Astrocyte (in vitro differentiated cells and primary cell): ENCODE measurements at regions not wholly inside any gene's neighbourhood (a gene's known extent, or its start where the extent isn't known, plus 50 kb on each side); places are given as distances from the start of the nearest gene placed in this dataset.
"Not testable (repeated sequence)": the region's sequence is repeated elsewhere in the genome, so short reads cannot be mapped to it uniquely, and the experiment has no call there.

Experiments used
- DNase-seq: peaks from one replicate; pipeline ENCODE4 v3.0.0-alpha.2; 2010; ENCODE audit warnings: low read depth
- FAIRE-seq: peaks from 2 replicates; lab custom pipeline; 2011; peaks lifted over from hg19 to GRCh38; lab: Jason Lieb, UNC
- H2AFZ ChIP-seq: 2 replicates; pipeline ENCODE4 v1.6.0; 2012; ENCODE audit warnings: low read depth, low read length, inconsistent platforms
- H3K27ac ChIP-seq: 2 replicates; pipeline ENCODE4 v1.5.1; 2011; ENCODE audit warnings: low read depth, low read length, inconsistent platforms
- H3K27me3 ChIP-seq: 2 replicates; pipeline ENCODE4 v1.6.0; 2011; ENCODE audit warnings: low read length, inconsistent platforms; ENCODE audit not compliant: insufficient read depth
- H3K36me3 ChIP-seq: 2 replicates; pipeline ENCODE4 v1.5.1; 2011; ENCODE audit warnings: low read length, inconsistent platforms; ENCODE audit not compliant: insufficient read depth
- H3K4me1 ChIP-seq: 2 replicates; pipeline ENCODE4 v1.5.1; 2011; ENCODE audit warnings: low read length, inconsistent platforms; ENCODE audit not compliant: insufficient read depth
- H3K4me2 ChIP-seq: 2 replicates; pipeline ENCODE4 v1.6.0; 2012; ENCODE audit warnings: low read length, inconsistent platforms
- H3K4me3 ChIP-seq: 2 replicates; pipeline ENCODE4 v1.5.1; 2011; ENCODE audit warnings: low read depth, mild to moderate bottlenecking, low read length, inconsistent platforms; ENCODE audit not compliant: insufficient read depth
- H3K79me2 ChIP-seq: 2 replicates; pipeline ENCODE4 v1.6.0; 2012; ENCODE audit warnings: mild to moderate bottlenecking, low read length, inconsistent platforms; ENCODE audit not compliant: insufficient read depth
- H3K9ac ChIP-seq: 2 replicates; pipeline ENCODE4 v1.6.0; 2012; ENCODE audit warnings: mild to moderate bottlenecking, low read length, inconsistent platforms
- H3K9me3 ChIP-seq: 2 replicates; pipeline ENCODE4 v1.5.1; 2012; ENCODE audit warnings: low read depth, mild to moderate bottlenecking, low read length, inconsistent platforms; ENCODE audit not compliant: insufficient read depth
- H4K20me1 ChIP-seq: 2 replicates; pipeline ENCODE4 v1.6.0; 2012; ENCODE audit warnings: low read length, inconsistent platforms; ENCODE audit not compliant: insufficient read depth
- H3K27ac Mint-ChIP-seq: one replicate; pipeline ENCODE4 v1.8.0; 2021; ENCODE audit warnings: mild to moderate bottlenecking, mixed read lengths; ENCODE audit not compliant: unreplicated experiment
- H3K27me3 Mint-ChIP-seq: one replicate; pipeline ENCODE4 v1.8.0; 2021; ENCODE audit warnings: low read depth, mixed read lengths; ENCODE audit not compliant: unreplicated experiment
- H3K36me3 Mint-ChIP-seq: one replicate; pipeline ENCODE4 v1.8.0; 2021; ENCODE audit warnings: low read depth, mixed read lengths; ENCODE audit not compliant: unreplicated experiment
- H3K4me1 Mint-ChIP-seq: one replicate; pipeline ENCODE4 v1.8.0; 2021; ENCODE audit warnings: low read depth, mixed read lengths; ENCODE audit not compliant: unreplicated experiment
- H3K4me3 Mint-ChIP-seq: one replicate; pipeline ENCODE4 v1.8.0; 2021; ENCODE audit warnings: mild to moderate bottlenecking, moderate library complexity, mixed read lengths; ENCODE audit not compliant: unreplicated experiment
- H3K9me3 Mint-ChIP-seq: one replicate; pipeline ENCODE4 v1.8.0; 2021; ENCODE audit warnings: mild to moderate bottlenecking, mixed read lengths; ENCODE audit not compliant: unreplicated experiment
- EZH2 ChIP-seq: IDR thresholded peaks from 2 replicates; pipeline ENCODE4 v1.6.1; 2012; ENCODE audit warnings: mild to moderate bottlenecking, low read length, inconsistent platforms; ENCODE audit not compliant: insufficient read depth
- TF ChIP-seq, protein P1 (sequence below): IDR thresholded peaks from 2 replicates; pipeline ENCODE4 v1.5.1; 2011; ENCODE audit warnings: low read depth, mild to moderate bottlenecking, inconsistent platforms, low read length, moderate library complexity; ENCODE audit not compliant: insufficient read depth

DNA sequence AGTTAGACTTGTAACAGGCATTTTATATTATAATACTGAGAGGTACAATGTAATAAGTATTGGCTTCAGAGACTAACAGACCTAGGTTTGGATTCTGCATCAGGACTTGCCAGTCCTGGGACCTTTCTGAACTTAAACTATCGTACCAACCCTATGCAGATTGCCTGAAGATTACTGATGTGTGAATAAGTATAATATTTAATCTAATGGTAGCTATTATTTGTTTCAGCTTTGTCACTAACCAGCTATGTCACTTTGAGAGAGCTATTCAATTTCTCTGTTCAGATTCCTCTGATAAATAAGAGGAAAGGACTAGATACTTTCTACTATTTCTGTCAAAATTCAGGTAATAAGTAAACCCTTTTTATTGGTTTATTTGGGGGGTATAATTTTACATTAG is 184.4 kb upstream of the NECTIN3 start:
- Mint-ChIP-seq H3K27me3 (no peaks in the 10 kb centered on the region), H3K4me1 (no peaks in the 10 kb centered on the region), H3K27ac (no peak overlapping the region), H3K9me3 (no peaks in the 10 kb centered on the region), H3K4me3 (no peak overlapping the region), H3K36me3 (peaks cover 1% of the 10 kb centered on the region)
- FAIRE-seq (no peak), DNase-seq (no peak)
- no peaks in the 10 kb centered on the region for H3K27me3 ChIP-seq
- no peaks in the 10 kb centered on the region for H3K9me3 ChIP-seq
- no peak overlapping the region for H3K9ac ChIP-seq
- H3K4me1 ChIP-seq = no peaks in the 10 kb centered on the region
- H3K4me2 ChIP-seq = no peak overlapping the region
- H4K20me1 ChIP-seq = no peaks in the 10 kb centered on the region
- no peak overlapping the region for H3K27ac ChIP-seq
- H2AFZ ChIP-seq = no peak overlapping the region
- H3K36me3 ChIP-seq = no peaks in the 10 kb centered on the region
- no peak for TF ChIP-seq EZH2
- TF ChIP-seq, protein P1, sequence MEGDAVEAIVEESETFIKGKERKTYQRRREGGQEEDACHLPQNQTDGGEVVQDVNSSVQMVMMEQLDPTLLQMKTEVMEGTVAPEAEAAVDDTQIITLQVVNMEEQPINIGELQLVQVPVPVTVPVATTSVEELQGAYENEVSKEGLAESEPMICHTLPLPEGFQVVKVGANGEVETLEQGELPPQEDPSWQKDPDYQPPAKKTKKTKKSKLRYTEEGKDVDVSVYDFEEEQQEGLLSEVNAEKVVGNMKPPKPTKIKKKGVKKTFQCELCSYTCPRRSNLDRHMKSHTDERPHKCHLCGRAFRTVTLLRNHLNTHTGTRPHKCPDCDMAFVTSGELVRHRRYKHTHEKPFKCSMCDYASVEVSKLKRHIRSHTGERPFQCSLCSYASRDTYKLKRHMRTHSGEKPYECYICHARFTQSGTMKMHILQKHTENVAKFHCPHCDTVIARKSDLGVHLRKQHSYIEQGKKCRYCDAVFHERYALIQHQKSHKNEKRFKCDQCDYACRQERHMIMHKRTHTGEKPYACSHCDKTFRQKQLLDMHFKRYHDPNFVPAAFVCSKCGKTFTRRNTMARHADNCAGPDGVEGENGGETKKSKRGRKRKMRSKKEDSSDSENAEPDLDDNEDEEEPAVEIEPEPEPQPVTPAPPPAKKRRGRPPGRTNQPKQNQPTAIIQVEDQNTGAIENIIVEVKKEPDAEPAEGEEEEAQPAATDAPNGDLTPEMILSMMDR = no peak
- H3K79me2 ChIP-seq = no peaks in the 10 kb centered on the region
- no peak overlapping the region for H3K4me3 ChIP-seq

DNA sequence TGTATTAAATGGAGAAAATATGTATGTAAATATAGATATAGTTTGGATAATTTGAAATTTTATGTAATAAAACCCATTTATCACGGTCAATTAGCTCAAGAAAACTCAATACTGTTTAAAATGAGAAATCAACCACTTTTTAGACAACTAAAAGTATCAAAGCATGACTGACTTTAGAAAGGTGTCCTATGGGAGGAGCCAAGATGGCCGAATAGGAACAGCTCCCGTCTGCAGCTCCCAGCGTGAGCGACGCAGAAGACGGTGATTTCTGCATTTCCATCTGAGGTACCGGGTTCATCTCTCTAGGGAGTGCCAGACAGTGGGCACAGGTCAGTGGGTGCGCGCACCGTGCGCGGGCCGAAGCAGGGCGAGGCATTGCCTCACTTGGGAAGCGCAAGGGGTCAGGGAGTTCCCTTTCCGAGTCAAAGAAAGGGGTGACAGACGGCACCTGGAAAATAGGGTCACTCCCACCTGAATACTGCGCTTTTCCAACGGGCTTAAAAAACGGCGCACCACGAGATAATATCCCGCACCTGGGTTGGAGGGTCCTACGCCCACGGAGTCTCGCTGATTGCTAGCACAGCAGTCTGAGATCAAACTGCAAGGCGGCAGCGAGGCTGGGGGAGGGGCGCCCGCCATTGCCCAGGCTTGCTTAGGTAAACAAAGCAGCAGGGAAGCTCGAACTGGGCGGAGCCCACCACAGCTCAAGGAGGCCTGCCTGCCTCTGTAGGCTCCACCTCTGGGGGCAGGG is 182.8 kb upstream of the NECTIN3 start:
- not testable (repeated sequence) for FAIRE-seq, H3K9me3 ChIP-seq, H3K79me2 ChIP-seq, H3K36me3 ChIP-seq, H3K27me3 ChIP-seq, H3K27ac ChIP-seq, H3K4me1 Mint-ChIP-seq, H4K20me1 ChIP-seq, DNase-seq, H3K9ac ChIP-seq, H3K4me3 Mint-ChIP-seq, H3K4me1 ChIP-seq, H2AFZ ChIP-seq, H3K9me3 Mint-ChIP-seq, H3K27me3 Mint-ChIP-seq, H3K27ac Mint-ChIP-seq, H3K36me3 Mint-ChIP-seq, H3K4me3 ChIP-seq, H3K4me2 ChIP-seq

DNA sequence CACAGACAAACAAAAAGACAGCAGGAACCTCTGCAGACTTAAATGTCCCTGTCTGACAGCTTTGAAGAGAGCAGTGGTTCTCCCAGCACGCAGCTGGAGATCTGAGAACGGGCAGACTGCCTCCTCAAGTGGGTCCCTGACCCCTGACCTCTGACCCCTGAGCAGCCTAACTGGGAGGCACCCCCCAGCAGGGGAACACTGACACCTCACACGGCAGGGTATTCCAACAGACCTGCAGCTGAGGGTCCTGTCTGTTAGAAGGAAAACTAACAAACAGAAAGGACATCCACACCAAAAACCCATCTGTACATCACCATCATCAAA is 182.3 kb upstream of the NECTIN3 start:
- H4K20me1 ChIP-seq, H3K9me3 ChIP-seq, H3K4me3 Mint-ChIP-seq, H3K27me3 ChIP-seq, H3K4me1 Mint-ChIP-seq, H3K4me1 ChIP-seq, H3K4me3 ChIP-seq, H3K36me3 Mint-ChIP-seq, H3K27ac Mint-ChIP-seq, H3K36me3 ChIP-seq, H2AFZ ChIP-seq, H3K4me2 ChIP-seq, H3K27ac ChIP-seq, H3K27me3 Mint-ChIP-seq, H3K9me3 Mint-ChIP-seq, H3K9ac ChIP-seq, H3K79me2 ChIP-seq, DNase-seq, FAIRE-seq: not testable (repeated sequence)
